GM12873 (cell line): ENCODE measurements at regions not wholly inside any gene's neighbourhood (a gene's known extent, or its start where the extent isn't known, plus 50 kb on each side); places are given as distances from the start of the nearest gene placed in this dataset.

ENCODE experiments used
- TF ChIP-seq, protein P1 (sequence below): IDR thresholded peaks from 2 replicates; pipeline ENCODE4 v1.5.1; 2012; ENCODE audit warnings: low read depth, mild to moderate bottlenecking, moderate library complexity, low read length, control low read depth; ENCODE audit not compliant: insufficient read depth; ENCODE audit errors: missing control alignments

GRCh38 chrX:40968180-40968579 lies 117.1 kb upstream of the USP9X start:
- TF ChIP-seq, protein P1, sequence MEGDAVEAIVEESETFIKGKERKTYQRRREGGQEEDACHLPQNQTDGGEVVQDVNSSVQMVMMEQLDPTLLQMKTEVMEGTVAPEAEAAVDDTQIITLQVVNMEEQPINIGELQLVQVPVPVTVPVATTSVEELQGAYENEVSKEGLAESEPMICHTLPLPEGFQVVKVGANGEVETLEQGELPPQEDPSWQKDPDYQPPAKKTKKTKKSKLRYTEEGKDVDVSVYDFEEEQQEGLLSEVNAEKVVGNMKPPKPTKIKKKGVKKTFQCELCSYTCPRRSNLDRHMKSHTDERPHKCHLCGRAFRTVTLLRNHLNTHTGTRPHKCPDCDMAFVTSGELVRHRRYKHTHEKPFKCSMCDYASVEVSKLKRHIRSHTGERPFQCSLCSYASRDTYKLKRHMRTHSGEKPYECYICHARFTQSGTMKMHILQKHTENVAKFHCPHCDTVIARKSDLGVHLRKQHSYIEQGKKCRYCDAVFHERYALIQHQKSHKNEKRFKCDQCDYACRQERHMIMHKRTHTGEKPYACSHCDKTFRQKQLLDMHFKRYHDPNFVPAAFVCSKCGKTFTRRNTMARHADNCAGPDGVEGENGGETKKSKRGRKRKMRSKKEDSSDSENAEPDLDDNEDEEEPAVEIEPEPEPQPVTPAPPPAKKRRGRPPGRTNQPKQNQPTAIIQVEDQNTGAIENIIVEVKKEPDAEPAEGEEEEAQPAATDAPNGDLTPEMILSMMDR: no peak

GRCh38 chrX:40971736-40972135 lies 113.5 kb upstream of the USP9X start:
- TF ChIP-seq, protein P1: no peak

GRCh38 chrX:40973619-40974018 lies 111.6 kb upstream of the USP9X start:
- TF ChIP-seq, protein P1: no peak

DNA sequence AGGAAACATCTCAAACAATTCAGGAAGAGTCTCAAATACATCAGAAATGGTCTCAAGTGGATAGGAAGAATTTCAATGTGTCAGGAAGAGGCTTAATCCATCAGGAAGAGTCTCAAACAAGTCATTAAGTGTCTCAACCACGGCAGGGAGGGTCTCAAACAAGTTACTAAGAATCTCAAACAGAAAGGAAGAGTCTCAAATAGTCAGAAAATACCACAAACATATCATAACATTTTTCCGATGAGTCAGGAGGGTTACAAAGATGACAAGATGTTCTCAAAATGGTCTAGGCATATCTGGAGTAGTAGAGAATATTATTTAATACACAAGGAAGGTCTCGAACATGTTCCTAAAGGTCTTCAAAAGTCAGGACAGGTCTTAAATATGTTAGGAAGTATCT lies 109.3 kb upstream of the USP9X start:
- TF ChIP-seq, protein P1: no peak

DNA sequence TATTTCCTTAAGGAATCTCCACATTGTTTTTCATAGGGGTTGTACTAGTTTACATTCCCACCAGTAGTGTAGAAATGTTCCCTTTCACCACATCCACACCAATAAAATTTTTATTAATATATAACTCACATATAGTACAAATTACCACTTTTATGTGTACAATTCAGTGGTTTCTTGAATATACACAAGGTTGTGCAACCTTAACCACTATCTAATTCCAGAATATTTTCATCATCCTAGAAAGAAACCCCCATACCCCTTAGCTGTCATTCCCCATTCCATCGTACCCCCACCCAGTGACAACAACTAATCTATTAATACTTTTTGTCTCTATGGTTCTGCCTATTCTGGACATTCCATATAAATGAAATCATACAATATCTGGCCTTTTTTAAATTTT lies 108.3 kb upstream of the USP9X start:
- TF ChIP-seq, protein P1: no peak

DNA sequence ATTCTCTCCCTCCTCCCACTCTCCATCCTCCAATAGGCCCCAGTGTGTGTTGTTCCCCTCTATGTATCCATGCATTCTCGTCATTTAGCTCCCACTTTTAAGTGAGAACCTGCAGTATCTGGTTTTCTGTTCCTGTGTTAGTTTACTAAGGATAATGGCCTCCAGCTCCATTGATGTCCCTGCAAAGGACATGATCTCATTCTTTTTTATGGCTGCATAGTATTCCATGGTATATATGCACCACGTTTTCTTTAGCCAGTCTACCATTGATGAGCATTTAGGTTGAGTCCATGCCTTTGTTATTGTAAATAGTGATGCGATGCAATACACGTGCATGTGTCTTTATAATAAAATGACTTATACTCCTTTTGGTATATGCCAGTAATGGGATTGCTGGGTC lies 100.3 kb upstream of the USP9X start:
- TF ChIP-seq, protein P1: no peak

DNA sequence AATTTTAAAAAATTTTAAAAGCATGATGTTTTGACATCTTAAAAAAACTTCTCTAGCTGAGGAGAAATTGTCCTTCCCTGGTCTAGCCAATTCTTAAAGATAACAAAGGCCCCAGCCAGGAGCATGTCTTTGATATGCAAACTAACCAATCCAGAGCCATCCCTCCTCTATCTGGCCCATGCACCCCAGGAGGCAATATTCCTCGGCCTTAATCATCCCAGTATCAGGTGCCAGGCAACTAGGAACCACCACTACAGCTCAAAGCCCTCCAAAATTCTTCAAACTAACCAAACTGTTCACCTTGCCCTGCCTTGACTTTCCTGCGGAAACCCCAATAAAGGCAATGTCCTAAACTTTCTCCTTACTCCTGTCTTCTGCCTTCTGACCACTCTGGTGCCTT lies 97.8 kb upstream of the USP9X start:
- TF ChIP-seq, protein P1: no peak
